ENCODE measurements at regions not wholly inside any gene's neighbourhood (a gene's known extent, or its start where the extent isn't known, plus 50 kb on each side); places are given as distances from the start of the nearest gene placed in this dataset.

DNA sequence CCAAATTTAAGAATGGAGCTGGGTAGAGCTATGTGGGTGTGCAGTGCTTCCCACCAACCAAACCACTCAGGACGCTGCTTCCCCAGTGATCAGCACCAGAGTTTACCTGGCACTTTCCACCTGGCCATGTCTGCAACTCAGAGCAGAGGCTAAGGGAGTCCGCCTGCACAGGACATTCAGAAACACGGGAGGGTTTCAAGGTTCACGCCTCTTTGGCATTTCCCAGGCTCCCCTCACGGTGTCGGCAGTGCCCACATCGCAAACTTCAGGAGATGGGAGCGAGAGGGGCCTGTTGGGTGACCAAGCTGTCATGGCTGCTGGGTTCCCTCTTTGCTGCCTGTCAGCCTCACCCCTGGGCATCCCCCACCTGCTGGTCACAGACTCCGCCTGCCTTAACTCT lies 161.5 kb downstream of the NXNL2 start:
- TF ChIP-seq, protein P1, sequence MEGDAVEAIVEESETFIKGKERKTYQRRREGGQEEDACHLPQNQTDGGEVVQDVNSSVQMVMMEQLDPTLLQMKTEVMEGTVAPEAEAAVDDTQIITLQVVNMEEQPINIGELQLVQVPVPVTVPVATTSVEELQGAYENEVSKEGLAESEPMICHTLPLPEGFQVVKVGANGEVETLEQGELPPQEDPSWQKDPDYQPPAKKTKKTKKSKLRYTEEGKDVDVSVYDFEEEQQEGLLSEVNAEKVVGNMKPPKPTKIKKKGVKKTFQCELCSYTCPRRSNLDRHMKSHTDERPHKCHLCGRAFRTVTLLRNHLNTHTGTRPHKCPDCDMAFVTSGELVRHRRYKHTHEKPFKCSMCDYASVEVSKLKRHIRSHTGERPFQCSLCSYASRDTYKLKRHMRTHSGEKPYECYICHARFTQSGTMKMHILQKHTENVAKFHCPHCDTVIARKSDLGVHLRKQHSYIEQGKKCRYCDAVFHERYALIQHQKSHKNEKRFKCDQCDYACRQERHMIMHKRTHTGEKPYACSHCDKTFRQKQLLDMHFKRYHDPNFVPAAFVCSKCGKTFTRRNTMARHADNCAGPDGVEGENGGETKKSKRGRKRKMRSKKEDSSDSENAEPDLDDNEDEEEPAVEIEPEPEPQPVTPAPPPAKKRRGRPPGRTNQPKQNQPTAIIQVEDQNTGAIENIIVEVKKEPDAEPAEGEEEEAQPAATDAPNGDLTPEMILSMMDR (IDR thresholded peaks at IDR 0.05): no peak
- TF ChIP-seq POLR2A (IDR thresholded peaks at IDR 0.05): no peak
- no peak for TF ChIP-seq EP300 (IDR thresholded peaks at IDR 0.05)
- no peak for TF ChIP-seq POLR2AphosphoS5 (IDR thresholded peaks at IDR 0.05)

Measured in gastroesophageal sphincter (tissue), 3 donors.